ENCODE measurements at regions not wholly inside any gene's neighbourhood (a gene's known extent, or its start where the extent isn't known, plus 50 kb on each side); places are given as distances from the start of the nearest gene placed in this dataset.

DNA sequence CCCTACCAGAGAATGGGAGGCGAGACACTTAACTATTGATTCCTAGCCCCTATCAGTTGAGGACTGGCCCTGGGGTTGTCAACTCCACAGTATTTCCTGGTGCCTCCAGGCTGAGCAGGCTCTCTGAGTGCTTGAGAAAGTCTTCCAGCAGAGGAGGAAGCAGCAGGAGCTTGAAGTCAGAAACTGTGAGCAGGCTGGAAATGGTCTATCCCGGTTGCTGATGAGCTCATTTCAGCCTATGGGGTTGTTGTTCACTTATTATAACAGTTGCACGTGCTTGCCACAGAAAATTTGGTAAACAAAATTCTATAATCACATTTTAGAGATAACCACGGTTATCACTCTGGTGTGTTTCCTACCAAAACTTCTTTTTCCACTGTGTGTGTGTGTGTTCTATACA is 254.7 kb upstream of the THUMPD2 start (continued):
- TF ChIP-seq RORB (CRISPR knock-in tag; IDR thresholded peaks at IDR 0.05) = no peak
- no peak for TF ChIP-seq GRHL2 (CRISPR knock-in tag; IDR thresholded peaks at IDR 0.05; ENCODE audit: insufficient replicate concordance, severe bottlenecking)
- no peak for TF ChIP-seq ZNF219 (CRISPR knock-in tag; IDR thresholded peaks at IDR 0.05; ENCODE audit: borderline replicate concordance)
- TF ChIP-seq FOXP1 (CRISPR knock-in tag; IDR thresholded peaks at IDR 0.05; ENCODE audit: borderline replicate concordance) = no peak
- TF ChIP-seq ERG (CRISPR knock-in tag; IDR thresholded peaks at IDR 0.05) = no peak
- TF ChIP-seq ATF1 (CRISPR knock-in tag; IDR thresholded peaks at IDR 0.05) = no peak
- no peak for TF ChIP-seq ZNF416 (CRISPR knock-in tag; IDR thresholded peaks at IDR 0.05)
- no peak for TF ChIP-seq JUN (CRISPR knock-in tag; IDR thresholded peaks at IDR 0.05)
- no peak for TF ChIP-seq IRF2 (CRISPR knock-in tag; IDR thresholded peaks at IDR 0.05; ENCODE audit: borderline replicate concordance, low read depth)
- TF ChIP-seq IRF1 (CRISPR knock-in tag; IDR thresholded peaks at IDR 0.05) = no peak
- no peak for TF ChIP-seq NR2C2 (CRISPR knock-in tag; IDR thresholded peaks at IDR 0.05)
- no peak for TF ChIP-seq PRRX2 (CRISPR knock-in tag; IDR thresholded peaks at IDR 0.05)
- TF ChIP-seq, protein P1, sequence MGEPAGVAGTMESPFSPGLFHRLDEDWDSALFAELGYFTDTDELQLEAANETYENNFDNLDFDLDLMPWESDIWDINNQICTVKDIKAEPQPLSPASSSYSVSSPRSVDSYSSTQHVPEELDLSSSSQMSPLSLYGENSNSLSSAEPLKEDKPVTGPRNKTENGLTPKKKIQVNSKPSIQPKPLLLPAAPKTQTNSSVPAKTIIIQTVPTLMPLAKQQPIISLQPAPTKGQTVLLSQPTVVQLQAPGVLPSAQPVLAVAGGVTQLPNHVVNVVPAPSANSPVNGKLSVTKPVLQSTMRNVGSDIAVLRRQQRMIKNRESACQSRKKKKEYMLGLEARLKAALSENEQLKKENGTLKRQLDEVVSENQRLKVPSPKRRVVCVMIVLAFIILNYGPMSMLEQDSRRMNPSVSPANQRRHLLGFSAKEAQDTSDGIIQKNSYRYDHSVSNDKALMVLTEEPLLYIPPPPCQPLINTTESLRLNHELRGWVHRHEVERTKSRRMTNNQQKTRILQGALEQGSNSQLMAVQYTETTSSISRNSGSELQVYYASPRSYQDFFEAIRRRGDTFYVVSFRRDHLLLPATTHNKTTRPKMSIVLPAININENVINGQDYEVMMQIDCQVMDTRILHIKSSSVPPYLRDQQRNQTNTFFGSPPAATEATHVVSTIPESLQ (CRISPR knock-in tag; IDR thresholded peaks at IDR 0.05) = no peak

GRCh38 chr2:40032650-40033319 is 253.7 kb upstream of the THUMPD2 start:
- peaks cover 10% of the 10 kb centered on the region for H3K36me3 Mint-ChIP-seq
- H3K9me3 Mint-ChIP-seq = peaks cover 32% of the 10 kb centered on the region
- CTCF ChIA-PET = no interaction called here
- no peak overlapping the region for H3K27ac Mint-ChIP-seq
- DNase-seq (ENCODE audit: low spot score) (no peak), ATAC-seq (no peak)
- no peaks in the 10 kb centered on the region for H3K4me1 Mint-ChIP-seq
- no peak for TF ChIP-seq HMGA2 (CRISPR knock-in tag; IDR thresholded peaks at IDR 0.05)
- TF ChIP-seq FOXJ3 (CRISPR knock-in tag; IDR thresholded peaks at IDR 0.05; ENCODE audit: borderline replicate concordance) = no peak
- no peak for TF ChIP-seq OVOL2 (CRISPR knock-in tag; IDR thresholded peaks at IDR 0.05; ENCODE audit: borderline replicate concordance)
- no peak for TF ChIP-seq SOX15 (CRISPR knock-in tag; IDR thresholded peaks at IDR 0.05)
- TF ChIP-seq RORB (CRISPR knock-in tag; IDR thresholded peaks at IDR 0.05) = no peak
- TF ChIP-seq FOXK1 (CRISPR knock-in tag; IDR thresholded peaks at IDR 0.05) = no peak
- H3K27me3 Mint-ChIP-seq (ENCODE audit: low read depth) = peaks cover 3% of the 10 kb centered on the region; the same call in 1 of the 2 replicates
- H3K4me3 Mint-ChIP-seq = no peak overlapping the region
- POLR2A ChIA-PET = no interaction called here

DNA sequence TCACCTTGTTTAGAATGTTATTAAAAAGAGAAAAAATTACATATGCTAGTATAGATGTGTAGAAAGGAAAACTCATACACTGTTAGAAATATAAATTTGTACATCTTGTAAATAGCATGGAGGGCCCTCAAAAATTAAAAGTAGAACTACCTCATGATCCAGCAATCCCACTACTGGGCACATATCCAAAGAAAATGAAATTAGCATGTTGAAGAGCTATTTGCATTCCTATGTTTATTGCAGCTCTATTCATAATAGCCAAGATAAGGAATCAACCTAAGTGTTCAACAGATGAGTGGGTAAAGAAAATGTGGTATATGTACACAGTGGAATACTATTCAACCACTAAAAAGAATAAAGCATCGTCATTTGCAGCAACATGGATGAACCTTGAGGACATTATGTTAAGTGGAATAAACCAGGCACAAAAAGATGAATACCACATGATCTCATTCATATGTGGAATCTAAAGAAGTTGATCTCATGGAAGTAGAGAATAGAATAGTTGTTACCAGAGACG is 251.5 kb upstream of the THUMPD2 start:
- DNase-seq (ENCODE audit: low spot score) (no peak), ATAC-seq (no peak)
- ChIA-PET POLR2A (no interaction called here), CTCF (no interaction called here)
- TF ChIP-seq NFYB (CRISPR knock-in tag; conservative IDR thresholded peaks at IDR 0.05; ENCODE audit: low read depth) (no peak), ZNF396 (CRISPR knock-in tag; IDR thresholded peaks at IDR 0.05; ENCODE audit: borderline replicate concordance) (no peak), RORB (CRISPR knock-in tag; IDR thresholded peaks at IDR 0.05) (no peak), NR3C1 (CRISPR knock-in tag; conservative IDR thresholded peaks at IDR 0.05; ENCODE audit: low read depth) (no peak), GABPB1 (CRISPR knock-in tag; IDR thresholded peaks at IDR 0.05) (no peak), HMGXB4 (CRISPR knock-in tag; IDR thresholded peaks at IDR 0.05) (no peak), ATF1 (CRISPR knock-in tag; IDR thresholded peaks at IDR 0.05) (no peak), TP53 (CRISPR knock-in tag; IDR thresholded peaks at IDR 0.05) (no peak), ZNF219 (CRISPR knock-in tag; IDR thresholded peaks at IDR 0.05; ENCODE audit: borderline replicate concordance) (no peak), TEAD4 (CRISPR knock-in tag; IDR thresholded peaks at IDR 0.05) (no peak)
- H3K27ac Mint-ChIP-seq = no peak overlapping the region
- H3K36me3 Mint-ChIP-seq = peaks cover 10% of the 10 kb centered on the region
- peaks cover 3% of the 10 kb centered on the region; the same call in 1 of the 2 replicates for H3K27me3 Mint-ChIP-seq (ENCODE audit: low read depth)
- H3K9me3 Mint-ChIP-seq = peaks cover 39% of the 10 kb centered on the region
- H3K4me1 Mint-ChIP-seq = no peaks in the 10 kb centered on the region
- no peak overlapping the region for H3K4me3 Mint-ChIP-seq

Data from WTC11 (cell line).